HUDEP-2 (cell line): ENCODE measurements at regions not wholly inside any gene's neighbourhood (a gene's known extent, or its start where the extent isn't known, plus 50 kb on each side); places are given as distances from the start of the nearest gene placed in this dataset.
"Not testable (repeated sequence)": the region's sequence is repeated elsewhere in the genome, so short reads cannot be mapped to it uniquely, and the experiment has no call there.

Source experiments
- DNase-seq, 76 experiments: peaks; one replicate each; lab custom pipeline; 2025; ENCODE audit not compliant: unreplicated experiment in 76 of 76; lab: John Stamatoyannopoulos, UW

- DNase-seq: no peak
Observed at GRCh38 chr3:148518520-148518919, 179.2 kb upstream of the AGTR1 start.

- DNase-seq: not testable (repeated sequence)
Observed at GRCh38 chr3:148525621-148526020, 172.1 kb upstream of the AGTR1 start.

GRCh38 chr3:148528024-148528423 is 169.7 kb upstream of the AGTR1 start:
- DNase-seq: no peak

GRCh38 chr3:148531836-148532235 is 165.9 kb upstream of the AGTR1 start:
- DNase-seq: no peak

GRCh38 chr3:148532326-148532725 is 165.4 kb upstream of the AGTR1 start:
- DNase-seq: no peak

- no peak for DNase-seq
Observed at GRCh38 chr3:148532774-148533173, 164.9 kb upstream of the AGTR1 start.

GRCh38 chr3:148534089-148534988 is 163.4 kb upstream of the AGTR1 start:
- no peak for DNase-seq

GRCh38 chr3:148535001-148535400 is 162.7 kb upstream of the AGTR1 start:
- no peak for DNase-seq

- no peak for DNase-seq
Observed at GRCh38 chr3:148540266-148540665, 157.4 kb upstream of the AGTR1 start.

- no peak for DNase-seq
Observed at GRCh38 chr3:148540851-148541250, 156.9 kb upstream of the AGTR1 start.

GRCh38 chr3:148546959-148547358 is 150.7 kb upstream of the AGTR1 start:
- DNase-seq: no peak

- no peak for DNase-seq
Observed at GRCh38 chr3:148551767-148552260, 145.9 kb upstream of the AGTR1 start.

- no peak for DNase-seq
Observed at GRCh38 chr3:148554367-148554766, 143.3 kb upstream of the AGTR1 start.

GRCh38 chr3:148556664-148557063 is 141.0 kb upstream of the AGTR1 start:
- DNase-seq: no peak

- not testable (repeated sequence) for DNase-seq
Observed at GRCh38 chr3:148577579-148577978, 120.1 kb upstream of the AGTR1 start.

- DNase-seq: no peak
Observed at GRCh38 chr3:148582126-148582525, 115.6 kb upstream of the AGTR1 start.

- no peak for DNase-seq
Observed at GRCh38 chr3:148583793-148584192, 113.9 kb upstream of the AGTR1 start.

- no peak for DNase-seq
Observed at GRCh38 chr3:148584438-148584837, 113.3 kb upstream of the AGTR1 start.

GRCh38 chr3:148585671-148586379 is 111.9 kb upstream of the AGTR1 start:
- no peak for DNase-seq

- DNase-seq: no peak
Observed at GRCh38 chr3:148588291-148588690, 109.4 kb upstream of the AGTR1 start.

- DNase-seq: no peak
Observed at GRCh38 chr3:148591525-148591924, 106.2 kb upstream of the AGTR1 start.

GRCh38 chr3:148598619-148599018 is 99.1 kb upstream of the AGTR1 start:
- no peak for DNase-seq
